HepG2 (cell line): ENCODE measurements at regions not wholly inside any gene's neighbourhood (a gene's known extent, or its start where the extent isn't known, plus 50 kb on each side); places are given as distances from the start of the nearest gene placed in this dataset.

Source experiments
- ATAC-seq: fragments of 200-7000 bp; cut with Tn5 transposase; 3 replicates; pipeline ENCODE4 v1.9.1; 2020; ENCODE audit warnings: mild to moderate bottlenecking, moderate library complexity
- BruUV-seq: library from RNA; stranded (reverse); fragments of 400-500 nt; replicated peaks from 2 replicates; lab custom pipeline; 2021; lab: Mats Ljungman, UMichigan
- CTCF ChIA-PET: fragments of 300-600 bp; formaldehyde crosslinking; extraction: SDS; loops from one replicate; lab custom pipeline; 2021; ENCODE audit warnings: low total read pairs, inconsistent platforms, low intra/inter-chr PET ratio; lab: Yijun Ruan, JAX
- POLR2A ChIA-PET: fragments of 350-600 bp; sonication (Branson Sonifier 250); formaldehyde crosslinking; loops from one replicate; lab custom pipeline; 2020; ENCODE audit warnings: antibody characterized with exemption, inconsistent platforms; lab: Yijun Ruan, JAX
- DNase-seq: peaks from one replicate; pipeline ENCODE4 v3.0.0-alpha.2; 2015; ENCODE audit warnings: low spot score
- FAIRE-seq: peaks from 3 replicates; lab custom pipeline; 2011; peaks lifted over from hg19 to GRCh38; lab: Jason Lieb, UNC
- H2AFZ ChIP-seq: one replicate; pipeline ENCODE4 v1.6.1; 2011; ENCODE audit warnings: low read length, inconsistent platforms
- H3K27ac ChIP-seq: fragments of 300-600 bp; 3 replicates; pipeline ENCODE4 v1.8.0; 2011; ENCODE audit warnings: mixed run types, mild to moderate bottlenecking, mixed read lengths, low read length, inconsistent platforms; ENCODE audit not compliant: insufficient read depth; ENCODE audit errors: extremely low read length
- H3K27me3 ChIP-seq, 2 experiments: fragments of 200-600 bp in 1 of 2; 2 replicates in 1 of 2; 3 replicates in 1 of 2; pipeline versions ENCODE4 v1.6.0 to v1.8.0; 2011; ENCODE audit warnings: low read length in 2 of 2, mild to moderate bottlenecking in 2 of 2, moderate library complexity in 2 of 2, inconsistent platforms in 1 of 2; ENCODE audit not compliant: insufficient read depth in 2 of 2, control insufficient read depth in 1 of 2
- H3K36me3 ChIP-seq, 2 experiments: fragments of 200-600 bp in 1 of 2; replicated peaks in 1 of 2; 2 replicates in 1 of 2; 3 replicates in 1 of 2; pipeline versions ENCODE4 v1.5.1 to v1.8.0; 2011; ENCODE audit warnings: low read length in 2 of 2, inconsistent platforms in 1 of 2; ENCODE audit not compliant: insufficient read depth in 2 of 2, control insufficient read depth in 1 of 2
- H3K4me1 ChIP-seq: 2 replicates; pipeline ENCODE4 v1.5.1; 2012; ENCODE audit warnings: low read length, inconsistent platforms; ENCODE audit not compliant: insufficient read depth
- H3K4me2 ChIP-seq: 2 replicates; pipeline ENCODE4 v1.6.0; 2011; ENCODE audit warnings: low read depth, low read length, inconsistent platforms
- H3K4me3 ChIP-seq, 3 experiments: fragments of 200-600 bp in 1 of 3; sonication (generic), shearing (Covaris generic) in 1 of 3; replicated peaks in 1 of 3; 2 replicates each; pipeline ENCODE4 v1.5.1; 2011 to 2016; ENCODE audit warnings: low read length in 3 of 3, inconsistent platforms in 2 of 3, low read depth in 2 of 3, mild to moderate bottlenecking in 2 of 3, control low read depth in 1 of 3, mixed read lengths in 1 of 3; ENCODE audit not compliant: insufficient read depth in 1 of 3
- H3K79me2 ChIP-seq: one replicate; pipeline ENCODE4 v1.6.1; 2011; ENCODE audit warnings: low read length, inconsistent platforms; ENCODE audit not compliant: insufficient read depth
- H3K9ac ChIP-seq: 2 replicates; pipeline ENCODE4 v1.6.0; 2011; ENCODE audit warnings: mild to moderate bottlenecking, low read depth, low read length, inconsistent platforms; ENCODE audit not compliant: insufficient read depth
- H3K9me3 ChIP-seq: 2 replicates; pipeline ENCODE4 v1.5.1; 2012; ENCODE audit warnings: mild to moderate bottlenecking, low read length
- H4K20me1 ChIP-seq: 2 replicates; pipeline ENCODE4 v1.6.0; 2011; ENCODE audit warnings: inconsistent platforms, mild to moderate bottlenecking, low read length, moderate library complexity; ENCODE audit not compliant: insufficient read depth
- CBX5 ChIP-seq: sonication (generic); formaldehyde crosslinking; IDR thresholded peaks from 2 replicates; pipeline ENCODE4 v1.4.0; 2020; ENCODE audit warnings: missing genetic modification reagents, borderline replicate concordance
- CREM ChIP-seq, 2 experiments: sonication (generic) in 1 of 2; formaldehyde crosslinking in 1 of 2; IDR thresholded peaks; 2 replicates each; pipeline versions ENCODE4 v1.4.0 to v1.6.1; 2016 to 2020; ENCODE audit warnings: antibody characterized with exemption in 1 of 2, mild to moderate bottlenecking in 1 of 2, missing genetic modification reagents in 1 of 2
- EED ChIP-seq: sonication (generic); formaldehyde crosslinking; IDR thresholded peaks from 2 replicates; pipeline ENCODE4 v1.5.0; 2020; ENCODE audit warnings: mild to moderate bottlenecking, missing genetic modification reagents
- GABPB1 ChIP-seq: IDR thresholded peaks from 2 replicates; pipeline ENCODE4 v1.6.1; 2016; ENCODE audit warnings: mild to moderate bottlenecking, missing genetic modification reagents, moderate library complexity, missing compliant biosample characterization
- SMAD1 ChIP-seq: sonication (generic); formaldehyde crosslinking; IDR thresholded peaks from 2 replicates; pipeline ENCODE4 v1.4.0; 2020; ENCODE audit warnings: missing genetic modification reagents, low read depth, mild to moderate bottlenecking, borderline replicate concordance
- SOX13 ChIP-seq, 3 experiments: fragments of 450-650 bp in 1 of 3; sonication (generic) in 1 of 3; formaldehyde crosslinking in 1 of 3; IDR thresholded peaks in 2 of 3; conservative IDR thresholded peaks in 1 of 3; 2 replicates each; pipeline versions ENCODE4 v1.5.0 to v1.6.1; 2016 to 2020; ENCODE audit warnings: antibody characterized with exemption in 1 of 3, mild to moderate bottlenecking in 1 of 3, missing compliant biosample characterization in 1 of 3, missing genetic modification reagents in 1 of 3, moderate library complexity in 1 of 3
- ZFP36L2 ChIP-seq: sonication (generic); formaldehyde crosslinking; IDR thresholded peaks from 2 replicates; pipeline ENCODE4 v1.4.0; 2020; ENCODE audit warnings: missing genetic modification reagents
- ZNF160 ChIP-seq: sonication (generic); formaldehyde crosslinking; IDR thresholded peaks from 2 replicates; pipeline ENCODE4 v1.8.0; 2022; ENCODE audit warnings: mild to moderate bottlenecking, inconsistent platforms, missing genetic modification reagents
- ZNF652 ChIP-seq: IDR thresholded peaks from 2 replicates; pipeline ENCODE4 v1.6.1; 2016; ENCODE audit warnings: low read depth, borderline replicate concordance
- ZZZ3 ChIP-seq: sonication (generic); formaldehyde crosslinking; IDR thresholded peaks from 2 replicates; pipeline ENCODE4 v1.4.0; 2020; ENCODE audit warnings: missing genetic modification reagents, mild to moderate bottlenecking, borderline replicate concordance
- WGBS: methylation state at CpG from one replicate; pipeline ENCODE4 v1.1.6; 2017; ENCODE audit warnings: low lambda C conversion rate; 5-methylcytosine and 5-hydroxymethylcytosine counted together
- in situ Hi-C: cut with HindIII; loops from 2 replicates; pipeline ENCODE4 v1.10.0; 2017; ENCODE audit warnings: low pct_unique_long_range_greater_than_20kb; ENCODE audit not compliant: extremely low pct_ligation_motif_present
- intact Hi-C: fragments of 100-400 bp; cut with micrococcal nuclease; formaldehyde crosslinking; loops from one replicate; pipeline ENCODE4 v1.10.0; 2022; ENCODE audit not compliant: unreplicated experiment

- Histone ChIP-seq H3K9me3 (no peaks in the 10 kb centered on the region; the same call in 1 of the 2 replicates), H3K27ac (no peak overlapping the region), H3K79me2 (no peaks in the 10 kb centered on the region), H4K20me1 (no peaks in the 10 kb centered on the region), H3K4me2 (no peak overlapping the region), H3K4me1 (no peaks in the 10 kb centered on the region), H3K4me3 (no peak overlapping the region), H3K36me3 (no peaks in the 10 kb centered on the region), H3K9ac (no peak overlapping the region), H2AFZ (no peak overlapping the region), H3K27me3 (no peaks in the 10 kb centered on the region)
- ATAC-seq (no peak), FAIRE-seq (no peak), DNase-seq (no peak)
- POLR2A ChIA-PET = no interaction called here
- CTCF ChIA-PET = no interaction called here
- whole genome bisulfite sequencing = 0% methylated on average over 2 of the region's 2 CpGs
- TF ChIP-seq CREM (IDR thresholded peaks at IDR 0.05) (no peak), CREM (CRISPR knock-in tag; IDR thresholded peaks at IDR 0.05) (no peak), GABPB1 (CRISPR knock-in tag) (no peak), ZZZ3 (CRISPR knock-in tag) (no peak), ZNF160 (CRISPR knock-in tag) (no peak), SOX13 (IDR thresholded peaks at IDR 0.05) (no peak), SOX13 (CRISPR knock-in tag; conservative IDR thresholded peaks at IDR 0.05 in 1 of 2, IDR thresholded peaks at IDR 0.05 in 1 of 2) (no peak), SMAD1 (CRISPR knock-in tag) (no peak), ZNF652 (CRISPR knock-in tag) (no peak), CBX5 (CRISPR knock-in tag) (no peak), EED (CRISPR knock-in tag) (no peak), ZFP36L2 (CRISPR knock-in tag) (no peak)
- intact Hi-C loops = no loop called here
- BruUV-seq = no TSS peak
- in situ Hi-C loops = no loop called here
These were observed 500.4 kb upstream of the POT1 start for GRCh38 chr7:125430013-125430412.
